NB4 (cell line): ENCODE measurements at regions not wholly inside any gene's neighbourhood (a gene's known extent, or its start where the extent isn't known, plus 50 kb on each side); places are given as distances from the start of the nearest gene placed in this dataset.

Source experiments
- CTCF ChIP-seq: IDR thresholded peaks from one replicate; pipeline ENCODE4 v1.5.1; 2012; ENCODE audit warnings: low read depth, low read length
- POLR2A ChIP-seq: IDR thresholded peaks from 2 replicates; pipeline ENCODE4 v1.6.1; 2011; ENCODE audit warnings: mild to moderate bottlenecking; ENCODE audit not compliant: insufficient read length; ENCODE audit errors: extremely low read depth

- no peak for TF ChIP-seq POLR2A
- no peak for TF ChIP-seq CTCF
These were observed 604.6 kb downstream of the TFAP2A start for GRCh38 chr6:9810286-9810685.
